HG03342 (cell line): ENCODE measurements at regions not wholly inside any gene's neighbourhood (a gene's known extent, or its start where the extent isn't known, plus 50 kb on each side); places are given as distances from the start of the nearest gene placed in this dataset.
"Not testable (repeated sequence)": the region's sequence is repeated elsewhere in the genome, so short reads cannot be mapped to it uniquely, and the experiment has no call there.

Experiments used
- ATAC-seq: cut with Tn5 transposase; IDR thresholded peaks from one replicate; pipeline ENCODE4 v1.9.1; 2021; ENCODE audit warnings: mild to moderate bottlenecking, moderate library complexity; ENCODE audit not compliant: unreplicated experiment

DNA sequence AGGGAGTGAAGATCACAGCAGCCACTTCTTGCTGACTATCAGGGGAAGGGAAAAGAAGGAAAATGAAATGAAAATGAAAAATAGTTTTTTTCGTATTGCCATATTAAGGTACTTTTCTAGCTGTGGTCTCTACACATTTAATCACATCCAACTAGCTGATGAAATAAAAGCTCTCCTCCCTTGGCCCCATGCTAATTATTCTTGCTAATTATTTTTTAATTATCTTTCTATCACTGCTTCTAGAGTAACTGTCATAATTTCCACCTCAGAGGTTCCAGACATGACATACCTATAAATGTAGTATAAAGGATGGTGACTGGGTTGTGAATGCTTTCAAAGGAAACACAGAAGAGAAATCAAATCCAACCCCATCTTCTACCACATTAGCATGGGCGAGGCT lies 334.1 kb upstream of the MAN1A1 start:
- no peak for ATAC-seq

DNA sequence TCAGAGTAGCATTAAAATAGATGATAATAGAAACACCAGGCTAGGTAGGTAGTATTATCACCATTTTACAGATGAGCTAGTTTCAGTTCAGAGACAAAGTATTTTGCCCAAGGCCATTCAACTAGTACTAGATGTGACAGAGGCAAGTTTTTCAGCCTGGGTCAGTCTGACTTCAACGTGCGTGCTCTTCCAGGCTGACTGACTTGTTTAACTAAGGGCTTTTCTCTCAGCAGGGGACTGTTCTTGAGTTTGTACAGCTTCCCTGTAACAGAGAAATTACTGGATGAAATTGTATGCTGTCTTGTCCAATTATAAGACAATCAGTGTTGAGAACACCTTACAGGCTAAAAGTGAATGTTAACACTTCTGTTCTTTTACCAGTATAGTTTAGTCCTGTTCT lies 333.5 kb upstream of the MAN1A1 start:
- no peak for ATAC-seq

DNA sequence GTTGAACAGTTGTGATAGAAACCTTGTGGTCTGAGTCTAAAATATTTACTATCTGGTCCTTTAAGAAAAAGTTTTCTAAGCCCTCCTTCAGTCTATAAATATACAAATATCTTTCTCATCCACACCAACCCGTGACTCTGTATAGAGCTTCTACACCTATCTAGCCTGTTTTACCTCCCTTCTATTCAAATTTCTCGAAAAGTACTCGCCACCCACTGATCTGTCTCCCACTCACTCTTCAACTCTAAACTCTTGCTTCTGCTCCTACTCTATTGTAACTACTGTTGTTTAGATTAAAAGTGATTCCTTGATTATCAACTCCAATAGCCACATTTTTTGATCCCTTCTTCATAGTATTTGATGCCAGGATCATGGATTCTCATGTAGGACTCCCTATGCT lies 329.4 kb upstream of the MAN1A1 start:
- ATAC-seq, result no peak

DNA sequence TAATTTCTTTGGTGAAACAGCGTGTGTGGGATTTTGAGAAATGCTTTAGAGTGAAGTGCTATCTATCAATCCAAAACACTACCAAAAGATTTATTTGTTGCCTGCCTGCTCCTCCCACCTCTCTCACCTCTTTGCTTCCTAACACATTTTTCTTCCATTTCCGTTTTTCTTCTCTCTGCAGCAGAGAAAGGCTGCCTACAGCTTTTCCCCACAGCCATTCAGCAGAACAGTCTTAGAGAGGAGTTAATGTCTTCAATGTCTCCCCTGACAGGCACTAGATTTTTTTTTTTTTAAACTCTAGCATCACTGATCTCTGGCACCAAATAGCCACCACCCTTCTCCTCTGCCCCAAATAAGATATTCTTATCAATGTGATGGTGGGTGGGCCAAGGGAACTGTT lies 327.8 kb upstream of the MAN1A1 start:
- ATAC-seq, result no peak

DNA sequence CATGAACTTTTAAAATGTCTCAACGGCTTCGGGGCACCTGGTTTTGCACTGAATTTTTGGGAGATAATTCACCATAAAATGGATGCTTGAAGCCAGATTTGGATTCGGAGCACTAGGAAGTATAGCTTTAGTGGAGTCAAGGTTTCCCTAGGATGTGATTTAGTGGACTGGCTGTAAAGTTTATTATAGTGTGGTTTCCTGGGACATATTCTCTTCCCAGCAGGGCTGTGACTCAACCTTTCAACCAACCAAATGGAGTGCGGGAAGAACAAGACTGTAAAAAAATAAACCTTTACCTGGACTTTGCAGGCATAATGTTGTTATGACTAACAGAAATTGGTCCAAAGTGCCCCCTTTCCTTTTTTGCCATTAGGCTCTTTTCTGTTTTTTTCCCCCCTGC lies 327.4 kb upstream of the MAN1A1 start:
- no peak for ATAC-seq

DNA sequence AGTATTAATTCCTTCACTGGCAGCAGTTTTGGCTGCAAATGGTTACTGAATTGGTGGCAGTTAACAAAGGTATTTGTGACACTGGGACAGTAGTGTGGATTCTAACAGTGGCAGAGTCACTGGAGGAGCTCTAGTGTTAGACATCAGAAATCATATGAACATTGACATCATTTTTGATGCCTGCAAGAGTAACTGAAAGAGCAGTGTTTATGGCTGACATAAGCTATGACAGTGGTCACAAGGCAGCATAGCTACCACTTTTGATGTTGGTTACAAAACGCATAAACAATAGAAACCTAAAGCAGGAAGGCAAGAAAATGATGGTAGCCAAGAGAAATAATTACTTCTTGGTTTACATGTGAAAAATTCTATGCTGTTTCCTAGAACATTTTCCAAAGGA lies 326.7 kb upstream of the MAN1A1 start:
- ATAC-seq, result no peak

DNA sequence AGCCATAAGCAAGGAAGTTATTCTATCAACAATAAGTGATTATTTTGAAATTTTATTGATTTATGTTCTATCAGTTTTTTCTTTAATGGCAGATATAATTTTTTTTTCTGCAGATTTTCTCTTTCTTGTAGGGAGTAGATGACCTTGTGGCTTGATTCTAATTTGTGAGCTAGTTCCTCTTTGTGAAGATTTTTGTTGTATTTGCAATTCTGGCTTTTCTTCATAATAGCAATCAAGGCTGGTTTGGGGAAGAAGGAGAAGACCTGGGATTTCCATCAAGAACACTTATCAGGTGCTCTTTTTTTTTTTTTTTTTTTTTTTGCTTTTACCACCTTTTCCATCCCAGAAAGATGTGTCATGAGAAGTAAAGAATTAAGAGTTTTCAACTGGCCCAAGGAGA lies 324.2 kb upstream of the MAN1A1 start:
- no peak for ATAC-seq

DNA sequence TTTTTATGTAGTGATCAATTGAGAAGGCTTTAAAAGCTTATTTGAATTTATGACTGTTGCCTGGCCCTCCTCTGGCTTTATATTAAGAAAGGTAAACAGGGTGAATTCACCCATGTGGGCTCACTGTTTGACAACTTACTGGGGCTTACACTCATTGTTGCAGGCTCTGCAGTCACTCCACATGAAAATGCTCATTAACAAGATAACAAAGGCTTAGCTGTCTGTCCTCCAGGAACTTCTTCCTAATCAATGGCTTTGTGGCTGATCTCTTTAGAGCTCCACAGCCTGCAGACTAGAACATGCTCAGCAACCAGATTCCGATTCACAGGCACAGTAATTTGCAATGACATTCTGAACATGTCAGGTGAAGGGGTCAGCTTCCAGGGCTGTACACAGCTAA lies 323.2 kb upstream of the MAN1A1 start:
- no peak for ATAC-seq

DNA sequence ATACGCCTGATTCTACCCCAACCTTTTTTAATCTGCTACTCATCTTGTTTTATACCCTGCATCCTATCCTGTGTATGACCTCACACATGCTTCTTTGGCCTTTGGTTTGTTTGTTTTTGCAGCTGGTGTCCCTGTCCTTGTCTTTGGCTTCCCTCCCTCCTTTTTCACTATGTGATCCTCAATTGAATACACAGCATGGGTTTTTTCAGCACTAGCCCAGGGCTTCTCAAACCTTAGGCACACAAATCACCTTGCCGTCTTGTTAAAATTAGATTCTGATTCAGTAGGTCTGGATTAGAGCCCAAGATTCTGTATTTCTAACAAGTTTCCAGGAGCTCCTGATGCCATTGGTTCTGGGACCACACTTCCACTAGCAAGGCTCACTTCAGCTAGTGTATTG lies 321.5 kb upstream of the MAN1A1 start:
- no peak for ATAC-seq

DNA sequence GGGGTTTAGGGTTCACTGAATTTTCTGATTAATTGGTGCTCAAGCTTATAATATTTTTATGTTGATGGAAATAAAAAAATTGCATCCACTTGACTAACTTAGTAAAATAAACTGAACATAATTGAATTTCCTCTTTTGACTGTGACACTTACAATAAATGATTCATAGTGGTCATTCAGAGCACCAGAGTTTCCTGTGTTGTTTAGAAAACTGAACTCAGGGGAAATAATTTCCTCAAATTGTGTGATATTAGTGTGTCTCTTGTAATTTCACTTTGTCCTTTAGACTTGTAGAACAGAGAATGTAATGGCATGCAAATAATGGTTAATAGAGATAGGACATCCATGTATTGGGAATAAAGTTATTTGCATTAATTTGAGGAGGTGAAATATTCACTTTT lies 319.7 kb upstream of the MAN1A1 start:
- ATAC-seq, result no peak

DNA sequence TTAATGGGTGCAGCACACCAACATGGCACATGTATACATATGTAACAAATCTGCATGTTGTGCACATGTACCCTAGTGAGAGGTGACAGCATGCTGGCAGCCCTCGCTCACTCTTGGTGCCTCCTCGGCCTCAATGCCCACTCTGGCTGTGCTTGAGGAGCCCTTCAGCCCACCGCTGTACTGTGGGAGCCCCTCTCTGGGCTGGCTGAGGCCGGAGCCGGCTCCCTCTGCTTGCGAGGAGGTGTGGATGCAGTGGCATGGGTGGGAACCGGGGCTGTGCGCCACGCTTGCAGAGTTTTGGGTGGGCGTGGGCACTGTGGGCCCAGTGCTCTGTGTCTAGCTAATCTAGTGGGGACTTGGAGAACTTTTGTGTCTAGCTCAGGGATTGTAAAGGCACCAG lies 315.9 kb upstream of the MAN1A1 start:
- not testable (repeated sequence) for ATAC-seq

DNA sequence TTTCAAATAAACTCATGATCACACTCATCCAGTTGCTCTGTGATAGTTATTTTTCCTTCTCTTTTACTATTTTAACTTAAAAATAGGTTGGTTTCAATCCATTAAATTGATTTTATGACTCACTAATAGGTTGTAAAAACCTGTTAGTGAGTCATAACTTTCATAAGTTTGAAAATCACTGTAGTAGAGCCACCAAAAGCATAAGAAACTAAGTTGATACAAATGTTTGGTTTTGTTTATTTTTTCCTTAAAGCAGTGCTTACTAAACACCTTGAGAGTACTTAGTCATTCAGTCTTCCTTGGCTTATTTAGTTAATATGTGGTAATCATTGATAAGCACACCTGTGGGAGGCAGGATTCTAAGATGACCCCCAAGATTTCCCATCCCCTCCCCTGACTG lies 312.1 kb upstream of the MAN1A1 start:
- ATAC-seq, result no peak

DNA sequence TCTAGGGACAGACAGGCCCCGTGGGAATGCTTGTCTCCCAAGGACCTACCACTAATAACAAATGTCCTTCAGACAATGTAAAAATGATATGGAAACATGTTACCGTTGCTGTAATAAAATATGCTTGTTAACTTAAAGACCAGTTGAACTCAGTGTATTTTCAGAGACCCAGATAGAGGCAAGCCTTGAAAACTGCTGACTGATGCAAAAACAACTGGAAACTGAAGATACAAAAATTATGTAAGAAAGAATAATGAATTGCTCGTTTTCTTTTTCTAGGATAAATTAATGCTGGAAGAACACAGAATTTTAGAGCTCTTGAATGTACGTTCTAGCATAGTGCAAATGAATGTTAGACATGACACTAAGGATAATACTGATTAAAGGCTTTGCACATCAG lies 311.5 kb upstream of the MAN1A1 start:
- no peak for ATAC-seq

DNA sequence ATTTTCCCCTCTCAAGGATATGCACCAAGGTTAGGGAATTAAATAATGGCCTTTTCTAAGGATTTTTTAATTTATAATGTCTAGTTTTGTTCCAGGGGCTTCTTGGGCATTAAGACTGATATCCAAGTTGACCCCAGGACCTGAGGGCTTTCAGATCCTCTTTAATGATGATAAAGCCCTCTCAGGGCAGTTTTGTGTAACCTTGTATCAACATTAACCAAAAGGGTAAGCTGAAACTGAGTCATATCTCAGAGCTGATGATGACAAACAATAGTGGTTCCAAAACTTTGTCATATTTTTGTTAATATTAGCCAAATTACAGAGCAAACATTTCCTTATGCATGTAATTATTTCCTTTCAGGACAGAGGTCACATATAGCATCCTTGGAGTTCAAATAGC lies 309.4 kb upstream of the MAN1A1 start:
- no peak for ATAC-seq

DNA sequence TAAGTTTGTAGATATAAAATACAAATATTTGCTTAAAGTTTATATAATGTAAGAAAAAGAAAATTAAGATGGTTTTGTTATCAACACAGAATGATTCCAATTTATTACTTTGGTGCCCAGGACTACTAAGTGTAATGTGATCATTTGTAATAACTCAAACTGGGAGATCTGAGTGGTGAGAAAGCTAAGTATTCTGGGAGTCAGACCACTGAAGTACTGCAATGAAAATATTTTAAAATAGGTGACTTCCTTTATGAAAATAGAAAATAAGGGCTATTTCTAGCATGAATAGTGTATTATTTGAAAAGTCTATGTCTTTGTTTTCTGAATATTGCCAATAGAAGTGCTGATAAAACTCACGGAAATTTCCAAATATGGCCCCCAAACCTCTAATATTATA lies 305.6 kb upstream of the MAN1A1 start:
- no peak for ATAC-seq

DNA sequence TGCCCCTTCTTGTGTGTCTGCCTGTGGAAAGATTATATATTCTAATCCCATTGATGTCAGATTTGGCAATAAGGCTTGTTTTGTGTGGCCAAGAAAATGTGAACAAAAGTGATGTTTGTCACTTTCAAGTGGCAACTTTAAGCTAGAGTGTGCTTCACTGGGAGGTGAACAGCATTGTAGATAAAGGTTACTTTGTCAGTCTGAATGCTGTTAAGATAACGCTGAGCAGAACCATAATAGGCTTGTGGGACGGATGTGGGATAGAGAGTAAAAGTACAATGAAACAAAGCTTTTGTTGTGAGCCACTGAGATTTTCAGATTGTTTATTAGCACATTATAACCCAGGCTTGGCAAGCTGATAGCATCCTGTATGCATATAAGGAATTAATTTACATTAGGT lies 303.8 kb upstream of the MAN1A1 start:
- no peak for ATAC-seq

DNA sequence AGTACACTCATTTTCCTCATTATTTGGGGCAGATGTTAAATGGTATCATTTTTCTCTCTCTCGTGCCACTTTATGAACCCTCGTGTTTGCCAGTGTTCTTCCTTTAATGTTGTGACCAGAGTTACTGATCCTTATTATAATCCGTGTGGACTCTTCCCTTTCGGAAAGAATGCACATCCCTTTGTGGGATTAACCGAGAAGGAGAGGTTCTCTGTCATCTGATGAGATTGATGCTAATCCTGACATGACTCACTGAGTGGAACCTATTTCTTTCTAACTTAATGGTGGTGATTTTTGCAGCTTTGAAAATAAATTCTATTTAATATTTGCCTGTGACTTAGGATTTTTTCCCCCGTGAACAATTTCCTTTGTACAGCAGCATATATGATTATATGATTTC lies 300.0 kb upstream of the MAN1A1 start:
- no peak for ATAC-seq

DNA sequence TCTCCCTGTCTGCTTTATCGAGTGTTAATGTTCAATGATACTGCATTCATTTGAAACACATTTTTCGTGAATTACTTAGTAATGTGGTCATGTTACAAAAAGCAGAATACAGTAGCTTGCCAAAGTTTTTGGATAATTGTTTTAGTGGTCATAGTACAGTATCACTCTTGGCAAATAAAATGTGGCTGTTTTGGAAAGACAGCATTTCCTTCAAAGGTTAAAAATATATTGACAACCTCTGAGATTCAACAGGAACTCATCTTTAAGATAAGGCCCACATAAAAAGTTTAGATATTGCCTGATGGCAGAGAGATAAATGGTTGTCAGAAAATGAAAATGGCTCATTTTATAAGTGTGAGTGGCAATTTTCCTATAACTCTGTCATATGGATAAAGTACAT lies 297.7 kb upstream of the MAN1A1 start:
- no peak for ATAC-seq

DNA sequence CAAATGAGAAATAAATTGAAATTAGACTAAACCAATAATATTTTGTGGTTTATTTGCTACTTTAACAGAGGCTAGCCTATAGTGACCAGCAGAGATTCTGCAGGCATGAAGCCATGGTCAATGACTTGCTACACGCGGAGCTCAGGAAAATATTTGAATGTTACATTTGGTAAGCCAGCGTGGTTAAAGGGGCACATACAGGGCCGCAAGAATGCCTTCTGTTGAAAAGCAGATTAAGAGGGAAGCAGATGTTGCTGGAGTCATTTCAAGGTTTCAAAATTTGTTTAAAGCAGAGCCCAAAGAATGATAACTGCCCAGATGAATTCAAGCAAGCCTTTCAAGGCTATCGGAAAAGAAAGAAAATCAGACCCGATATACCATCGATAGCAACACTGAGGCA lies 294.3 kb upstream of the MAN1A1 start:
- ATAC-seq, result no peak

DNA sequence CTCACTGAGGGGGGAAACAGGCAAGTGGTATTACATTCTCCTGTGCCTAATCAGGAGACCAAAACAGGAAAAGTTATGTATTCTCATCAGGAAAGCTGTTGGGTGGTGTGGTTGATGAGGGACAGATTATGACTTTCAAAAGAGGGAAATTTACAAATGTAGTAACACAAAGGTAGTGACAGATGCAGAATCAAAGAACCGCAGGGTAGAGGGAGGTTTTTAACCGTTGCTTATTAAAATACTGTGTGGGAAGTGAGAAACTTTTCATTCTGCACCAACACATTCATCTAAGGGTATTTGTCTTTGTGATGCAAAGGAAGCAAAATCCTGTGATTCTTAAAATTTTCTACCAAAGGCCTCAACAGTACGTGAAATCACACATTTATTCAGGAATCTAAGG lies 288.2 kb upstream of the MAN1A1 start:
- ATAC-seq, result no peak

DNA sequence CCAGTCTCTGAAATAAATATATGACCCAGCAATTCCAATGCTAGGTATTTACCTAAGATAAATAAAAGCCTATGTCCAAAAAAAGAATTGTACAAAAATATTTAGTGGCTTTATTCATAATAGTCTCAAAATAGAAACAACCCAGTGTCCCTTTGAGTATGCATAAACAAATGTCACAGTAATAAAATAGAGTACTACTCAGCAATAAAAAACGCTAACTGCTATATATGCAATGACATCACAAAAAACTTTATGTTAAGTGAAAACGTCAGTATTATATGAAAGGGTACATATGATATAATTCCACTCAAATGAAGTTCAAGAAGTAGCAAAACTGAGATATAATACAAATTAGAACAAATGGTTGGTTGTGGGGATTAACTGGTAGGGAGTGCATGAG lies 286.5 kb upstream of the MAN1A1 start:
- ATAC-seq, result no peak

DNA sequence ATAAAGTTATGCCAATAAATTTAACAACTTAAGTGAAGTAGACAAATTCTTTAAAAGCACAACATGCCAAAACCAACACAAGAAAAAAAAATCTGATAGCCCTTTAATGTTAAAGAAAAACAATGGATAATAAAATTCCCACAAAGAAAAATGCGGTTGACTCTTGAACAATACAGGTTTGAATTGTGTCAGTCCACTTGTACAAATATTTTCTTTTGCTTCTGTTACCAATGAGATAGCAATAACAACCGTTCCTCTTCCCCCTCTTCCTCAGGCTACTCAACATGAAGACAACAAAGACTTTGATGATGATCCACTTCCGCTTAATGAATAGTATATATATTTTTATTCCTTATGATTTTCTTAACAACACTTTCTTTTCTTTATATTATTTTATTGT lies 283.9 kb upstream of the MAN1A1 start:
- ATAC-seq, result no peak

DNA sequence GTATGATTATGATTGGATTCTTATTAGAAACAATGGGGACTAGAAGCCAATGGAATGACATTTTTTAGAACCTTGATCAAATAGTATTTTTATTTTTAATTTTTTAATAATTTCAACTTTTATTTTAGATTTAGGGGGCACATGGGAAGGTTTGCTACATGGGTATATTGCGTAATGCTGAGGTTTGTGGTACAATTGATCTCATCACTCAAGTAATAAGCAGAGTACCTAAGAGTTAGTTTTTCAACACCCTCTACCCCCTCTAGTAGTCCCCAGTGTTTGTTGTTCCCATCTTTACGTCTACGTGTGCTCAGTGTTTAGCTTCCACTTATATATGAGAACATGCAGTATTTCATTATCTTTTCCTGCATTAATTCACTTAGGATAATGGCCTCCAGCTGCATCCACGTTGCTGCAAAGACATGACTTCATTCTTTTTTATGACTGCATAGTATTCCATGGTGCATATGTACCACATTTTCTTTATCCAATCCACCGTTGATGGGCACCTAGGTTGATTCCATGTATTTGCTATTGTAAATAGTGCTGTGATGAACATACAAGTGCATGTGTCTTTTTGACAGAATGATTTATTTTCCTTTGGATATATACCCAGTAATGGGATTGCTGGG lies 281.1 kb upstream of the MAN1A1 start:
- ATAC-seq, result no peak
